ENCODE measurements at regions not wholly inside any gene's neighbourhood (a gene's known extent, or its start where the extent isn't known, plus 50 kb on each side); places are given as distances from the start of the nearest gene placed in this dataset.

DNA sequence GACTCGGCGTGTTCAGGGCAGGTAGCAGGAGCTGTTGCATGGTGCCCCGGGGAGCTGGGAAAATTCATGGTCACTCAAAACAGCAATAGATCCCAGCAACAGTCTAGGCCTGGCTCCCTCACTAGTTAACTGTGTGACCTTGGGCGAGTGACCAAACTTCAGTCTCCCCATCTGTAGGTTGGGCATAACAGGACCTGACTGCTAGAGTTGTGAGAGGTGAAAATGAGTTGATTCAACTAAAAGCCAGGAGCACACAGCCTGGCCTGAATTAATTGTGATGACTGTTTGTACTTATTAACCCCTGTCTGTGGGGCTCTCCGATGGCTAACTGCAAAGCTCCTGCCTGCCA, 306.9 kb downstream of the SOX9 start:
- intact Hi-C loops (cut with micrococcal nuclease): no loop called here

More for the DNA sequence above, 306.9 kb downstream of the SOX9 start:
- H3K4me2 ChIP-seq (ENCODE audit: insufficient read depth, low read length): no peak overlapping the region
- H3K79me2 ChIP-seq (ENCODE audit: control insufficient read depth, insufficient read depth, low read length): no peaks in the 10 kb centered on the region
- H3K27ac ChIP-seq (ENCODE audit: insufficient read depth, low read depth, low read length): no peak overlapping the region
- H3K27me3 ChIP-seq (ENCODE audit: control insufficient read depth in 2 of 2, insufficient read depth in 2 of 2, low read length in 2 of 2): no peaks in the 10 kb centered on the region
- no TSS peak for BruUV-seq (replicated peaks)
- no peaks in the 10 kb centered on the region for H4K20me1 ChIP-seq (replicated peaks; ENCODE audit: control insufficient read depth, extremely low read depth, insufficient read depth, low read length)
- no peak overlapping the region for H2AFZ ChIP-seq (ENCODE audit: low read depth, low read length)
- no peak for TF ChIP-seq GATA2 (IDR thresholded peaks at IDR 0.05; ENCODE audit: insufficient read depth, insufficient read length, low read depth, low read length)
- TF ChIP-seq, protein P1, sequence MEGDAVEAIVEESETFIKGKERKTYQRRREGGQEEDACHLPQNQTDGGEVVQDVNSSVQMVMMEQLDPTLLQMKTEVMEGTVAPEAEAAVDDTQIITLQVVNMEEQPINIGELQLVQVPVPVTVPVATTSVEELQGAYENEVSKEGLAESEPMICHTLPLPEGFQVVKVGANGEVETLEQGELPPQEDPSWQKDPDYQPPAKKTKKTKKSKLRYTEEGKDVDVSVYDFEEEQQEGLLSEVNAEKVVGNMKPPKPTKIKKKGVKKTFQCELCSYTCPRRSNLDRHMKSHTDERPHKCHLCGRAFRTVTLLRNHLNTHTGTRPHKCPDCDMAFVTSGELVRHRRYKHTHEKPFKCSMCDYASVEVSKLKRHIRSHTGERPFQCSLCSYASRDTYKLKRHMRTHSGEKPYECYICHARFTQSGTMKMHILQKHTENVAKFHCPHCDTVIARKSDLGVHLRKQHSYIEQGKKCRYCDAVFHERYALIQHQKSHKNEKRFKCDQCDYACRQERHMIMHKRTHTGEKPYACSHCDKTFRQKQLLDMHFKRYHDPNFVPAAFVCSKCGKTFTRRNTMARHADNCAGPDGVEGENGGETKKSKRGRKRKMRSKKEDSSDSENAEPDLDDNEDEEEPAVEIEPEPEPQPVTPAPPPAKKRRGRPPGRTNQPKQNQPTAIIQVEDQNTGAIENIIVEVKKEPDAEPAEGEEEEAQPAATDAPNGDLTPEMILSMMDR (IDR thresholded peaks at IDR 0.05; ENCODE audit: extremely low read depth in 1 of 2, insufficient read depth in 1 of 2, low read depth in 1 of 2, low read length in 2 of 2): no peak
- TF ChIP-seq POLR2A (IDR thresholded peaks at IDR 0.05; ENCODE audit: low read depth, low read length): no peak
- TF ChIP-seq MYC (IDR thresholded peaks at IDR 0.05; ENCODE audit: low read depth, low read length): no peak
- TF ChIP-seq FOS (IDR thresholded peaks at IDR 0.05; ENCODE audit: borderline replicate concordance, insufficient read depth, low read length): no peak
- TF ChIP-seq, protein P2, sequence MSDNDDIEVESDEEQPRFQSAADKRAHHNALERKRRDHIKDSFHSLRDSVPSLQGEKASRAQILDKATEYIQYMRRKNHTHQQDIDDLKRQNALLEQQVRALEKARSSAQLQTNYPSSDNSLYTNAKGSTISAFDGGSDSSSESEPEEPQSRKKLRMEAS (IDR thresholded peaks at IDR 0.05; ENCODE audit: insufficient read depth, insufficient read length): no peak
- no peak for TF ChIP-seq JUN (IDR thresholded peaks at IDR 0.05; ENCODE audit: borderline replicate concordance, insufficient read depth, insufficient read length, low read depth)
- no peak for TF ChIP-seq POLR2AphosphoS5 (IDR thresholded peaks at IDR 0.05; ENCODE audit: insufficient read depth, low read depth, low read length)
- no peak for TF ChIP-seq EZH2 (IDR thresholded peaks at IDR 0.05; ENCODE audit: borderline replicate concordance, low read depth, low read length, severe bottlenecking)
- no peaks in the 10 kb centered on the region for H3K9me3 ChIP-seq (replicated peaks; ENCODE audit: control insufficient read depth, insufficient read depth, low read length)
- H3K36me3 ChIP-seq (ENCODE audit: control insufficient read depth in 2 of 2, extremely low read depth in 1 of 2, insufficient read depth in 2 of 2, low read length in 2 of 2): no peaks in the 10 kb centered on the region
- H3K9ac ChIP-seq (replicated peaks; ENCODE audit: extremely low read depth, insufficient read depth, low read length): no peak overlapping the region
- DNase-seq (ENCODE audit: low read depth, low spot score) (no peak), FAIRE-seq (no peak)
- H3K4me3 ChIP-seq (replicated peaks in 1 of 3; ENCODE audit: insufficient read depth in 1 of 3, low read depth in 1 of 3, low read length in 3 of 3): no peak overlapping the region
- H3K9me1 ChIP-seq (replicated peaks; ENCODE audit: control insufficient read depth, extremely low read depth, insufficient read depth, low read length): no peaks in the 10 kb centered on the region
- no peaks in the 10 kb centered on the region for H3K4me1 ChIP-seq (ENCODE audit: control insufficient read depth, extremely low read depth, insufficient read depth, low read length)
- dilution Hi-C loops (cut with MboI; ENCODE audit: extremely low pct_ligation_motif_present, low sequenced_read_pairs): no loop called here
- CTCF ChIA-PET: no interaction called here
- POLR2A ChIA-PET: no interaction called here
